HG02938 (cell line): ENCODE measurements at regions not wholly inside any gene's neighbourhood (a gene's known extent, or its start where the extent isn't known, plus 50 kb on each side); places are given as distances from the start of the nearest gene placed in this dataset.

Experiments used
- ATAC-seq: cut with Tn5 transposase; IDR thresholded peaks from one replicate; pipeline ENCODE4 v1.9.1; 2021; ENCODE audit warnings: mild to moderate bottlenecking, moderate library complexity; ENCODE audit not compliant: unreplicated experiment

DNA sequence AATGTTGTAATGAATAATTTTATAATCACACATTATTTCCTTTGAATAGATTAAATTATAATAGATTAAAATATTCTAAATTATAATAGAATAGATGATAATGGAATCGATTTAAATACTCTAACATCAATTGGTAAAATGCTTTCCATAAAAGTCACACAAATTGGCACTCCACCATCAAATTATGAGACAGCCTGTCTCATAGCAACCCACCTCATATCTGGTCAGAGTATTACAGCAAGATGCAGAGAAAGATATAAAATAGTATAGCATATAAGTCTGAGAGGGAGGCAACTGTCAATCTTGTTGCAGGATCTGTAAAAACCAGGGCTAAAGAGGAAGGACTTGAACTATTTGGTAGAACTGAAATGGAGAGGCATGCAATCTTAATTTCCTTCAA, 98.4 kb upstream of the NCKAP5 start:
- ATAC-seq: no peak

DNA sequence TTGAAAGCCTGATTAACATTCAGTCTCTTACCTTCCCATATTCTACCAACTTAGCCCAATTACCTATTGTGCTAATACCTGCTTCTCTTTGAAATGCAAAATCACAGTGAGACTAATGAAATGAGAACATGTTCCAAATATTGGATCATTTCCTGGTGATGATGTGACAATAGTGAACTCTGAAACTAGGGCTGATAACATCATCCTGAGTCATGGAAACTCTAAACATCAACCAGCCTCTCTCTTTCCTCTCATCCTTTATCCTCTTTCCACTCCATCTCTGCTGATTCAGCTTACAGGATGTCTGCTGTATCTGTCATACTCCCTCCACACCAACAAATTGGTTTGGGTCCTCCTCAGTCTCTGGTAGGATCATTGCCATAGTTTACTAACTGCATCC, 98.8 kb upstream of the NCKAP5 start:
- ATAC-seq: no peak

DNA sequence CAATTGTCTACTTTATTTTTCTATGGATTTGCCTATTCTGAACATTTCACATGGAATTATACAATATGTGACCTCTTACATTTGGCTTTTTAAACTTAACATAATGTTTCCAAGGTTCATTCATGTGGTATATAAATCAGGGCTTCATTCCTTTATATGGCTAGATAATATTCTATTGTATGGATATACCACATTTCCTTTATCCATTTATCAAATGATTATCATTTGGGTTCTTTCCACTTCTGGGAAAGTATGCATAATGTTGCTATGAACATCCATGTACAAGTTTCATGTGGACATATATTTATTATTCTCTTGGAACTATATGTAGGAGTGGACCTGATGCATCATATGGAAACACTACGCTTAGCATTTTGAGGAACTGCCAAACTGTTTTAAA, 99.7 kb upstream of the NCKAP5 start:
- ATAC-seq: no peak

DNA sequence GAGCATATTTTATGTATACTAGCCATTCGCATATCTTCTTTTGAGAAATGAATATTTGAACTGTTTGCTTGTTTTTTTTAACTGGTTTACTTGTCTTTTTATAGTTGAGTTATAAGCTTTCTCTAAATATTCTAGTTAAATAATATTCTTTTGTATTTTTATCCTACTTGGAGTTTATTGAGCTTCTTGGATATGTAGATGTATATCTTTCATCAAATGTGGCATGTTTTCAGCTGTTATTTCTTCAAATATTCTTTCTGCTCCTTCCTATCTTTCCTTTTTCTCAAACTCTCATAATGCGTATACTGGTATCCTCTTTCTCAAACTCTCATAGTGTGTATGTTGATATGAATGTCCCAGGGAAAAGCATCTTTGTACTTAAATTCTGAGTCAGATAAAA, 100.3 kb upstream of the NCKAP5 start:
- ATAC-seq: no peak

DNA sequence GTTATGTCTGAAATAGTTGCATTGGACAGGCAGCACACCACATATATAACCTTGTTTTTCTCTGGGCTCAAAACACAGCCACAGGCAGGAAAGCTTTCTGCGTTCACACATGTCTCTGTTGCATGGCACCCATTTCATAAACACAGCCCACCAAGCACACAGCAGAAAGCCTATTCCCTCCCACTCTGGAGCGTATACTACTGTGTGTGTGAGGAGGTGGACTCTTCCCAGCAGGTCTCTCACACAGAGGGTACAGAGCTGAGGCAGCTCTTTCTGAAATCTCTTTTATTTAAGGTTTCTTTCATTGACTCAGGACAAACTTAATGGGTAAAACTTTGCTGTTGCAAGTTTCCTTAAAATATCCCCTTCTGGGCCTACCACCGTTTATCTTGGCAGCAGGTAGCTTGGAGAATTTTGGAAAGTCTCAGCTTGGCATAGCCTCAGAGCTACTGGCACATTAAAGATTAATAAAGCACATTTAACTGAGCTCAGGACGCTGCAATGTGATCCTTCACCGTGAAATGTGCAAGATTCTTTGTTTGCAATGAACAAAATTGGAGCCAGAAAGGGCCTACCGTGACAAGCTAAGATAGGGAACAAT, 105.1 kb upstream of the NCKAP5 start:
- ATAC-seq: no peak

DNA sequence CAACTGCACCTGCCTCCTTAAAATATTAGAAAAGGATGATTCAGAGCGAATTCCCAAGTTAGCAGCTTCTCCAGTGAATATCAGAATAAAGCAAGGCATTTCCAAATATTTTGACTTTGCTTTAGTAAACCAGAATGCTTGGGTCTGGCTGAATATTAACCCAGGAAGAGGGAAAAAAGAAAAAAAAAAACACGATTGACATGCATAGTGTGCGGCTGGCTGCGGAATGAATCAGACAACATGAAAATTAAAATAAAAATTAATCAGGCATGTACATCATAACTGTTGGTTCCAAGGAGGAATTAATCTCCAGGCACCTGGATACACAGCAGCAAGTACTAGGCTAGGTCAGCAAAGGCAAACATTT, 105.8 kb upstream of the NCKAP5 start:
- no peak for ATAC-seq

DNA sequence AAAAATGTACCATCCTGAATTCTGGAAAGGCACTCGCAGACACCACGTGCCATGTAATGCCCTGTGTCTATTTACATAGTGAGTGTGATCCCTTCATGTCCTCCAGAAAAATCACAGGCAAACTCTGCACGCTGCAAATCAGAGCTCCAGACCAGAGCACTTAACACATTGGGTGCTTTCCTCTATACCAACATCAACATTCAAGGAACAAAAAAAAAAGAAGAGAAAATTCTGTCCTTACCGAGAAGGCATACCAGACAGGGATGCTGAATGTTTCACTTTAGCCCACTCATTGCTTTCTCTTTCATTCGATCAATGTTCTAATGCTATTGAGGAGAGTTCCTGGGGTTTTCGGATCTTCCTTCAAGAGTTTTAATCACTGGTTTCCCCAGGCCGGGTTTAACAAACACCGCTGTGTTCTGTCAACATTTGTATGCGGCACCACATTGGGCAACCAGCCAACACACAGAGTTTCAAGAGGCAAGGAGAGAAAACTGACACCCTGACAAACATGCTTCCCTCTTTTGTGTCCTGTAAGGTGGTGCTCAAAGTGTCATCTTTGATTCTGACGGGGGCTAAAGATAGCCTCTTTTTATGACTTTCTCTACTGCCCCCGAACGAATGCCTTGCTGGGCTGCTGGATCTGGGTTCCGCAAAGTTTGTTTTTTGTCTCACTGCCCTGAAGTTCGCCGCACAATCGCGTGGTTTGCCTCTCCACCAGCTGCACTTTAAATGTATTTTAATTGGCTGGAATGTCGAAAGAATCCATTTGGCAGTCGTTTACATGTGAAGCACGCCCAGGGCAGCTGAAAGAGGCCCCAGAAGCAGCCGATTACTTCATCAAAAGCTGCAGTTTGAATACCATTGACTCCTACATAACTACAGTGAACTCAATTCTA, 106.4 kb upstream of the NCKAP5 start:
- no peak for ATAC-seq

DNA sequence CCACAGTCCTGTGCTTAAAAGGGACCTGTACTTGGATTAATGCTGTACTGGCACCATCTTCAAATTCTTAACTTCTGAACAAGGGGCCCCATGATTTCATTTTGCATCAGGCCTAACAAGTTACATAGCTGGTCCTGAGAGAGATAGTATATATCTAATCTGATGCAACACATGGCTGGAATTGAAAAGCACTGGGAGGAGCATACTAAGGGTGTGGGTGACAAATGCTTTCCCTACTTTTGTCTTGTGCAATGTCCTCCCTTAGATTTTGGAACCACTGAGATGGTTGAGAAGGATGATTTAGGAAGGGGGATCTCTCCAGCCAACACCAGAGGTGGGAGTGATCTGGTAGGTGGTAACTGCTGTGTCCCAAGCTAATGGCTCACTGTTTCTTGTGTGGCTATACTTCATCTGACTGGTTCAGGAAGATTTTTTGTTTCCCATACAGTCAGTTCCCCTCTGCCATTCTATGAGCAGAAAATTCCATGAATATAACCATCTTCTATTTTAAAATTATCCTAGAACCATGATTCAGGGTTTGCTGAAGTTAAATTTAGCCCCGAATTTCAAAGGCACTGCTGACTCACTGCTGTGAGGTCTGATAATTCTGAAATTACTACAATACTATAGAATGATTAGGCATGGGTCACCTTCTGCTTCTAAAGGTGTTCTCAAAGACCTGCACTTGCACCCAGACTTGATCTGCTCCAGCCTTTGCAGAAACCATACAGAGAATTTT, 108.3 kb upstream of the NCKAP5 start:
- ATAC-seq: no peak

DNA sequence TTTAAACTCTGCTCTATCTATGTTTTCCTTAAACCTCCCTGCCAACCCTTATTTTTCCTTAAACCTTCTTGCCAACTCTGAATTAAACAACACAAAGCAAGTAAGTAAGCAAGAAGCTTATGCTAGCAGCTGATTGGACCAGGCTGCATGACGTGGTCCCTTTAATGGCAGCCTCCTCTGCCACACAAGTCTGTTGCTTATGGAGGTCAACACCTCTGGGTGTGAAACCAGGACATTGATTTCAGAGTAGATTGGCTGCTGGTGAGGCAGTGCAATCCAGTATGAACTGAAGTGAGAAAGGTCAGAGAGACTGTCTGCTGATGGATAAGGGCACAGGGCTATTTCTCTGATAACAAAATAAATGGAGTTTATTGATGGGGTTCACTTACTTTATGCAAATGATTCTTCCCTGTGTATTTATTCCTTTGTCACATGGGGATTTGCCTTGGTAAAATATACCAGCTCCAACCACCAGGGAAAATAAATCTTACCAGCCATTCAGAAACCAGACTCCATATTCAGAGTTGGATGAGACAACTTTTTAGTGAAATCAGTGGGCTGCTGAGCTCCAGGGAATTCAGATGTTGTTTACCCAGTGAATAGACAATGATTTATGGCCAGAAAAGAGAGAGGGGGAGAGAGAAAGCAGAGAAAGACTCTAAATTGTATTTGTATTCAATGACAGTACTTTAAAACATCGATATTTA, 112.2 kb upstream of the NCKAP5 start:
- no peak for ATAC-seq

DNA sequence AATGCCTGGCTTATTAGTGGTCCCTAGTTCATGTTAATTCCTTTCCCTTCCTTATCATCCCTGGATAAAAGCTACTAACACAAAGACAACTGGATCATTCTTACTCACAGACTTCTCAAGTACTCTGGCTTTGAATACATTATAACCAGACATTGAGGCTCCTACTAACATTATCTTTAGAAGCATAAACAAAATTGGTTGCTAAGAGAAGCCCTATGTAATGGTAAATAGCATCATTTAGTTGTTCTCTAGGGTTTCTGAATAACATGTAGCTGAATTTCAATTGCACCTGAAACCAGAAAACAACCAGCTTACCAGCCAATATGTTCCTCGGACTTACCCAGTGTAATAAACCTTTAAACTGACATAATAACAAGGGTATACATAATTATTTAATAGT, 114.1 kb upstream of the NCKAP5 start:
- no peak for ATAC-seq

DNA sequence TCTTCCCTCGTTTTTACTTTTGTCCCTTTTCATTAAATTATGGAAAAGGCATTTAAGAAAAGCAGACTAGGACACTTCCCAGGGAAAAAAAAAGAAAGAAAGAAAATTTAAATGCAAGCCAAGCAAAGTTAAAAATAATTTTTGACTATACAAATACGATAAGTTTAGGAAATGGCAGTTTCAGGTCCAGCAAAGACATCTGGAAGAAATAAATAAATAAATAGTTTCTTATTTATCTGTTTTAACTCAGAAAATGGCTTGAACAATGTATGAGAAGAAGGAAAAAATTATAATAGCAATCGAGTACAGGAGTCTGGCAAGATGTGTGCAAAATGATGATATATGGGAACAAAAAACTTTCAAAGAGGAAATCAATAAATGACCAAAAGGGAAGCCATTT, 114.6 kb upstream of the NCKAP5 start:
- ATAC-seq: no peak

DNA sequence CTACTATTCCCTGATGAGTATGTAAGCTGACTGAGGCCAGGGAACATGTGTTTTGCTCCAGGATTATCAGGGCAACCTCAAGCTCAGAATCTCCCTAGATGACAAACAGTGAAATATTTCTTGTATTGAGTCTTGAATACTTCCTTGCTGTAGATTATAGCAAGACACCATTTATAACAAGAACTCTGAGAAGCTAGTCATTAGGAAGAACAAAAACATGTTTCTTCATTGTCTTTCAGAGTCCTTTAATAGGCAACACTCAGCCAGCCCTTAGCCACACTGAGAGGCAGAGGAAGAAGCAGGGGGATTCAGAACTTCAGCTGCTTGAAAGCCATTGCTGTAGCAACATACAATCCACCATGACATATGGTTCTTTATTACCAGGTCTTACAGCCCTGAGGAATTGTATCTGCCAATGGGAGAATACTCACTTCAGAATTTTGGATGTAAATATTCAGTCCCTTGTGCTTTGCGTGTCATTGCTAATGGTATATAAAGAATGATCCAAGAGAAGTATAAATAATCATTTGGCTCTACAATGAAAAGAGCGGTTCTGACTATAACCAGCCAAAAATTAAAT, 117.5 kb upstream of the NCKAP5 start:
- no peak for ATAC-seq

DNA sequence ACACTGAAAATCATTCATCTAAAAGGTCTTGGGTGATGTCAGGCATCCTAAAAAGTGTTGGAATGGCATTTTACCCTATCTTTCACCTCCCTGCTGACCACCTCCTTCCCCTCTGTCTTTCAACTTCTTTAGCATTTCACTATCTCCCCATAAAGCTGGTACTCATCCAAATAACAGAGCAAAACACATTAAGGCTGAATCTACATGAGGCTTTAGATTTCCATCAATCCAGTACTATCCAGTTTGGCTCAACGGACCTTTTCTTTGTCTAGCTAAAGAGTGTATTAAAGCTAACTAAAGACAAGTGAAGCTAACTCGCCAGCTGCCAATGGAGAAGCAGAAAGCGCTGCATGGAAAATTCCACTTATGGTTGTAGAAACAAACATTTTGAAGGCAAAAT, 122.5 kb upstream of the NCKAP5 start:
- ATAC-seq: no peak

DNA sequence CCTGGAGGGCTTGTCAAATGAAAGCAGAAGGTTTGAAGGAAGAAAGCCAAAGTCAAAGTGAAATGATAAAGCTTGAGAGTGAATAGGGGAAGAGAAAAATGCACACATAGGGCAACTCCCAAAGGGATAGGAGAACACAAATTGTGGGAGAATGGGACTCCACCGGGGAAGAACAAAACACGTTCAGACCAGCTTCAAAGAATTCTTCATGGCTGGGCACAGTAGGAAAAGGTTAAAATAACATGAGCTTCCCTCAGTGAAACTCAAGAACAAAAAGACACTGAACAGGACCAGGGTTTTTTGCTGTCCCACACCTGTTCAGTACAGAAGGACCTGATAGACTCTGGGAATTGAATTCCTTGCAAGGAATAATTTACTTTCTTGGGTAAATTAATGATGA, 123.1 kb upstream of the NCKAP5 start:
- no peak for ATAC-seq

DNA sequence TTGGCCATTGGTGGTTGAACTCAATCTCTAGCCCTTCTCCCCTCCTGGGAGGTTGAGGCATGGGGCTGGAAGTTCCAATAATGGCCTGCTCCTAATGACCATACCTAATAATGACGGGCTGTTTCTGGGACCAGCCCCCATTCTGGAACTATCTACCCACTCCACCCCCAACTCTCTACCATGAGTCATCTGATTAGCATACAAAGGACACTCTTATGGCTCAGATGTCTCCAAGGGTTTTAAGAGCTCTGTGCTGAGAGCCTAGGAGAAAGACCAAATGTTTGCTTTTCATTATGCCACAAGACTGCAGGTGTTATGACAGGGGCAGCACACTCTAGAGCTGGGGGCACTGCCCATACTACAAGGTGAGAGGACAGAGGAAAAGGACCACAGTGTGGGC, 137.0 kb upstream of the NCKAP5 start:
- ATAC-seq: no peak

DNA sequence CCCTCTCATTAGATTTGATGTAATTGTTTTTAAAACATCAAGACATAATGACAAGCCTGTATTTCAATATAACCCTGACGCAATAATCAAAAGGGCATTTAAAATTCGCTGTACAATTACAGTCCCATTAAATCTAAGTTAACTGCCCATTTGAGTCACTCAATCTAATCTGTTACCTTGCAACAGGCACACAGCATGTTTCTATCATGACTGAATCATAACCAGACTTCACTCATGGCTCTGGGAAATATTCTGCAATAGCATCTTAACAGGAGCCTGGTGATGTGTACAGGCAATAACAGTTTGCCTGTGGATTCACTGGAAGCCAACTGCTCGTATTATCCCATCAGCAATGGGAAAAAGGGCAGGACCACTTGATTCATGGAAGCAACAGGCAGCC, 142.3 kb upstream of the NCKAP5 start:
- no peak for ATAC-seq

DNA sequence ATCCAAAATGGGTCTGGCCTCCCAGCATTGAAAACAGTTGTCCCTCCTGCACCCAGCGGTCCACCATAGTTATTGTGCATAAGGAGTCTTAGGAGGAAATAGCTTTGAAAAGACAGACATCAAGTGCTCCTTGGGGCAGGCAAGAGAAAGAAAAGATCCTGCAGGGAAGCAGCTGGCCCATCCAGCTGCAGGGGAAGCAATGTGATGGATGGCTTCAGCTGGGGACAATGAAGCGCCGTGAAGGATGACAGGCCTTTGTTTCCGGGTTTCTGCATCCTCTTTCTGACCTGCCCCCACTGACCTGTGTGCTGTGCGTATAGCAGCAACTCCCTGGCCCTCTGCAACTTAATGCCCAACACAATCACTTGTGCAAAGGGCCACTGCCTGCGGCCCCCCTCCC, 142.9 kb upstream of the NCKAP5 start:
- no peak for ATAC-seq

DNA sequence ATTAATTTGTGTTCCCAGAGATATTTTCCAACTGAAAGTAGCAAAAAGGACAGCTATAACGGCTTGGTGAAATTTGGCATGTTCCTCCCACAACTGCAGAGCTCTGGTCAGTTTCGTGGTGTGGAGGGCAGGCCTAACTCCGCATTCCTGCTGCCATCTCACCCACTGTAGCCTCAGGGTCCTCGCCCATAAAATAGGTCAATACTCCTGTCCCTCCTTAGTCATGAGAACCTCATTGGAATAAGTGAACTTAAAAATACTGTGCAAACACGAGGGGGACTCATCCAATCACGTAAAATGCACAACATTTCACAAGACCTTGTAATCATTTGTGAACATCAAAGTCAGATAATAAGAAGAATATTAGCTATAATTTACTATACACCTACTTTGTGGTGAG, 143.5 kb upstream of the NCKAP5 start:
- ATAC-seq: no peak

DNA sequence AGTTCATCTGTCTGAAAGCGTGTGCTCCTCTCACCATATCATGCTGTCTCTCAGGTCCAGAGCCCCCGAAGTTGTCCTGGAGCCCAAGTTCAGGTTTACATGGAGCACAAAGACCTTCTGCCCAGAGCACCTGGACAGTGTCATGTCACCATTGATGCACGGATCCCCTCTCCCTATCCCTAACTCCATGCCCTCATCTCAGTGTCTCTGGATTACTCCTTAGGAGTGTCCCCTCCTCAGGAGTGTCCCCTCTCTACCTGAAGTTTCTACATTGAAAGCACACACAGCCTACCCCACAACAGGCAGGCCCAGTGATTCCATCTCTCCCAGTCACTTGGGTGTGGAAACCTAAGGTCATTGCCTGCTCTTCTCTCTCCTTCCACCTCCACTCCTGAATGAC, 144.1 kb upstream of the NCKAP5 start:
- no peak for ATAC-seq

DNA sequence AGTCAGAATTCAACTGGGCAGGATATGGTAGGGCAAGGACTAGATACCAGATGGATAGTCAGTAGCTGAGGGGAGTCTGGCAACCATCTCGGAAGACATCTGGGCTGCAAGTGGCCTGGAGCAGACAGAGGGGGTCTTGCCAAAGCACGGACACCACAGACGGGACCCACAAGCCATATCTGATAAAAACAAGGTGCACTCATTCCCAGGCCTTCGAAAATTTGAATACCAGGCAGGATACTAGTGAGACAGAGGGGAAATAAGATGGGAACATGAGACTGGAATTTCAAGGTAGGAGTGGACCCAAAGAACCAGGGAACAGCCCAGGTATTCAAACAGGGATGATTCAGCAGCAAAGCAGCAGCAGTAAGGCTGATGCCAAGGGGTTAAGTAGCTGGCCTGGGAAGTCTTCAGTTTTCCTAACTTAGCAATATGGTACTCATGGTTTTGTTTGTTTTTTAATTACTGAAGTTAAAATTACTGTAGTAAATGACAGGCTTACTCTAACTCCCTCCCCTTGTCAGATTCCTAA, 144.9 kb upstream of the NCKAP5 start:
- ATAC-seq: no peak

DNA sequence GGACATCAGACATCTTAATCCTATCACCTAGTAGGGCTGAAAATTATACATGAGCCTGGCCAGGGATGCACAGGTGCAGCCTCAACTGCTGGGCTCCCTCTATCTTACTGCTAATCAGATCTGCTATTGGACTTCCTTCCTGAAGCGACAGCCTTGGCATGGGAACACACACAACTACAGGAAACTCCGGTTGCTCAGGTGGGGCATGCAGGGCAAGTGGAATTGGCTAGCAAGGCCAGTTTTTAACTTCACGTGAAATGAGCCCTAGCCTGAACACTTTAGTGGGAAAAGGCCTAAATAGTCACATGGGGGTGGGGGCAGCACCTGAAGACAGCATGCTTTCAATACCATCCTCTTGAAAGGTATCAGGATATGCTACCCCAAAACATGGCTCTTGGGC, 147.9 kb upstream of the NCKAP5 start:
- ATAC-seq: no peak
